ENCODE measurements at regions not wholly inside any gene's neighbourhood (a gene's known extent, or its start where the extent isn't known, plus 50 kb on each side); places are given as distances from the start of the nearest gene placed in this dataset.

DNA sequence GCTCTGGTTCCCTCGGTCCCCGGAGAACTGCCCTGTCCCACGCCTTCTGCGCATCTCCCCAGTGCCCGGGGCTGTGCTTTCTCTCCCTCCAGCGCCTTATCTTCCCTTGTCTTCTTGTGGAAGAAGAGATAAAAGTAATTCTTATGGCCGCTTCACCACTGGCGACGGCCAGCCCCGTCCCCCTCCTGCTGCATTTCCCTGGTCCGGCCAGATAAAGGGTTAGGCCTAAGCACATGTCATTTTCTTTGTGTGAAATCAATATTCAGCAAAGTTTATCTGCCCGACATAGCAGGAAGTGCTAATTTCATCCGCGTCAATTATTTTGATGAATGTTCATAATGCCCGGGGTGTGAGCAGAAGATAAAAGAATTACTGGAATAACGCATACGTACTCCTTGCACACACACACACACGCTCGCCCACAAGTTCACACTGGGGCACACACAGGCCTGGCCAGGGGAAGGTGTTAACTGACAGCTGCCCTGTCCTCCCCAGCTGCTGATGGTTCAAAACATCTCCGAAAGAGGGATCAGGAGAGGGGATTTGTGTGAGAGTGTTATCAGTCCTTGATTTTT lies 177.7 kb upstream of the LHX5 start:
- no peak for DNase-seq
- Mint-ChIP-seq H3K9me3 (ENCODE audit: low read depth) (no peaks in the 10 kb centered on the region), H3K27me3 (peaks cover 12% of the 10 kb centered on the region), H3K36me3 (no peaks in the 10 kb centered on the region), H3K4me3 (no peak overlapping the region), H3K27ac (no peak overlapping the region), H3K4me1 (no peaks in the 10 kb centered on the region)
- ATAC-seq: no peak
- CTCF ChIA-PET: no interaction called here

DNA sequence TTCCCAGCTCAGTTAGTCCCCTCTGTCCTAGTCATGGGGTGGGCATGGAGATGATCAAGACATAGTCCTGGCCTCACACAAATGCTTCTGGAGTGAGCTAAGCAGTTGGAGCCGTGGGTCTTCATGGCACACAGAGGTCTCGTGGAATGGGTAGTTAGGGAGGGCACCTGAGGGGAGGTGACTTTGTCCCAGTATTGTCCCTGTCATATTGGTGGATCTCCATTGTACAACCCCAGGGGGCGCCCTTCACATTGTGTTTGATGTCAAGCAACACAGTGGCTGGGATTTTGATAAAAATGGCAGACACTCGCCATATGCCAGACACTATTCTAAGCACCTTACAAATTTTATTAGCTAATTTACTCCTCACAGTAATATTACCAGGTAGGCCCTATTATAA lies 175.4 kb upstream of the LHX5 start:
- Mint-ChIP-seq H3K4me1 (no peaks in the 10 kb centered on the region), H3K27ac (no peak overlapping the region), H3K36me3 (no peaks in the 10 kb centered on the region), H3K27me3 (peaks cover 12% of the 10 kb centered on the region), H3K9me3 (ENCODE audit: low read depth) (no peaks in the 10 kb centered on the region), H3K4me3 (no peak overlapping the region)
- CTCF ChIA-PET: interaction anchor here (1.1 kb wide), 1 partner anchor 20 kb away, joined by 3 read pairs; no protein-coding TSS in a partner anchor
- DNase-seq (no peak), ATAC-seq (no peak)

- Mint-ChIP-seq H3K9me3 (ENCODE audit: low read depth) (no peaks in the 10 kb centered on the region), H3K36me3 (no peaks in the 10 kb centered on the region), H3K27ac (no peak overlapping the region), H3K4me3 (no peak overlapping the region), H3K4me1 (no peaks in the 10 kb centered on the region), H3K27me3 (peaks cover 16% of the 10 kb centered on the region)
- no peak for DNase-seq
- ATAC-seq: no peak
- CTCF ChIA-PET: no interaction called here
Observed at GRCh38 chr12:113645603-113646002, 173.9 kb upstream of the LHX5 start.

DNA sequence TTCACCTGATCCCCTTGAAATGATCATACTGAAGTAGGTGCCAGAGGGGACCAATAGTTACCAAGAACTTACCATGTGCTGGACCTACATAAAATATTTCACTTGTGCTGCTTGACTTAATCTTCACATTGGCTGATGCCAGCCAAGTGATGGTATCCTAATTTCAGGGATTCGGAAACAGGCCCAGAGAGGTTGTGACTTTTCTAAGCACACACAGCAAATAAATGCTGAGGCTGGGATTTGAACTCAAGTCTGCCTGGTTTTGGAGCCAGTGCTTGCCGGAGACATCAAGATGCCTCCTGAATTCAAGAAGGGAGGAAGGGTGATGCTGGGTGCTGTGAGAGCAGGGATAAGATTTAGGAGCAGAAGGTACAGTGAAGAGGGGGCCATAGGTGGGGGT lies 173.5 kb upstream of the LHX5 start:
- H3K4me1 Mint-ChIP-seq: no peaks in the 10 kb centered on the region
- H3K36me3 Mint-ChIP-seq: no peaks in the 10 kb centered on the region
- no peaks in the 10 kb centered on the region for H3K9me3 Mint-ChIP-seq (ENCODE audit: low read depth)
- ATAC-seq: no peak
- no peak overlapping the region for H3K4me3 Mint-ChIP-seq
- no peak overlapping the region for H3K27ac Mint-ChIP-seq
- CTCF ChIA-PET: no interaction called here
- peaks cover 20% of the 10 kb centered on the region for H3K27me3 Mint-ChIP-seq
- DNase-seq: no peak

DNA sequence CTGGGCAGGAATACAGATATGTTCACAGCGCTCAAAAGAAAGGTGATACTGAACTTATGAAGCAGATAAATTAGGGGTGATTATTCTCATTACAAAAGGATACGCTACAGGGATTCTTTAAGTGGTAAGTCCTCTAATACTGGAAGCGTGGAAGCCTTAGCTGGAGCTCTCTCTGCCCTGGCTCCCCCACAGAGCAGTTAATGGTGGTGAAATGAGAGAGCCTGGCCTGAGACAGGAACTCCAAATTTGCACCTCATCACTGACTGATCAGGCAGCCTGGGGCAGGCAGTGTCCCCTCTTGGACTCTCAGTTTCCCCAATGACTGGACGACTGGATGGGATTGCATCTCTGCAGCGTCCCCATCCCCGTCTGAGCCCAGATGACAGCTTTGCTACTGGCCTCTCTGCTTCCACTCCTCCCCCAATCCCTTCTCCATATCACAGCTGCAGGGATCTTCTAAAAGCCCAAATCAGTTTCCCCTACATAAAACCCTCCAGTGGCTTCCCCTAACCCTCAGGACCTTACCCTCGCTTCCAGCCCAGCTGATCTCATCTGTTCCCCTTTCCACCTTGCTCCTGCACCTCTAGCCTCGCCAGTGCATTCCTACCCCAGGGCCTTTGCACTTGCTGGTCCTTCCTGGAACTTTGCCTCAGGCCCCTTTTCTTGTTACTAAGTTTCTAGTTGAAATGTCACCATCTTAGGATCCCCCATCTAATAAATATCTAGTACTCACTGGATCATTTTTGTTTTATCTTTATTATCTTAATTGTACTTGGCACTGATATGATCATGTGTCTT lies 171.7 kb upstream of the LHX5 start:
- Mint-ChIP-seq H3K4me3 (no peak overlapping the region), H3K27me3 (peaks cover 25% of the 10 kb centered on the region), H3K27ac (no peak overlapping the region), H3K36me3 (no peaks in the 10 kb centered on the region), H3K4me1 (no peaks in the 10 kb centered on the region), H3K9me3 (ENCODE audit: low read depth) (no peaks in the 10 kb centered on the region)
- DNase-seq: no peak
- CTCF ChIA-PET: no interaction called here
- ATAC-seq: no peak

GRCh38 chr12:113642672-113643071 lies 171.0 kb upstream of the LHX5 start:
- DNase-seq (no peak), ATAC-seq (no peak)
- Mint-ChIP-seq H3K27ac (no peak overlapping the region), H3K4me3 (no peak overlapping the region), H3K36me3 (no peaks in the 10 kb centered on the region), H3K4me1 (no peaks in the 10 kb centered on the region), H3K9me3 (ENCODE audit: low read depth) (no peaks in the 10 kb centered on the region), H3K27me3 (peaks cover 24% of the 10 kb centered on the region)
- CTCF ChIA-PET: no interaction called here

DNA sequence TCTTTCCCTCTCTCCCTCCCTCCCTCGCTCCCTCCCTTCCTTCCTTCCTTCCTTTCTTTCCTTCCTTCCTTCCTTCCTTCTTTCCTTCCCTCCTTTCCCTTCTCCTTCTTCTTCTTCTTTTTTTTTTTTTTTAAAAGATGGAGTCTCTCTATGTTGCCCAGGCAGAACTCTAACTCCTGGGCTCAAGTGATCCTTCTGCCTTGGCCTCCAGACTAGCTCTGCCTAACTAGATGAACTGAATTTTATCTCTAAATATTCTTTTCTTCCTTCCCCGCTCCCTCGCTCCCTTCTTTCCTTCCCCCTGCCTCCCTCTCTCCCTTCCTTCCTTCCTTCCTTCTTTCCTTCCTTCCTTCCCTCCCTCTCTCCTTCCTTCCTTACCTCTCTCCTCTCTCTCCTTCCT lies 170.5 kb upstream of the LHX5 start:
- Mint-ChIP-seq H3K4me3 (no peak overlapping the region), H3K27me3 (peaks cover 27% of the 10 kb centered on the region), H3K36me3 (no peaks in the 10 kb centered on the region), H3K4me1 (no peaks in the 10 kb centered on the region), H3K27ac (no peak overlapping the region), H3K9me3 (ENCODE audit: low read depth) (no peaks in the 10 kb centered on the region)
- DNase-seq: no peak
- ATAC-seq: no peak
- CTCF ChIA-PET: no interaction called here

- H3K27me3 Mint-ChIP-seq: peaks cover 27% of the 10 kb centered on the region
Observed at GRCh38 chr12:113641426-113642030, 169.9 kb upstream of the LHX5 start.

GRCh38 chr12:113640837-113641236 lies 169.2 kb upstream of the LHX5 start:
- H3K9me3 Mint-ChIP-seq (ENCODE audit: low read depth): no peaks in the 10 kb centered on the region

More at GRCh38 chr12:113641426-113642030, 169.9 kb upstream of the LHX5 start:
- CTCF ChIA-PET: no interaction called here
- ATAC-seq (no peak), DNase-seq (no peak)
- H3K27ac Mint-ChIP-seq: no peak overlapping the region
- no peaks in the 10 kb centered on the region for H3K36me3 Mint-ChIP-seq
- H3K4me3 Mint-ChIP-seq: no peak overlapping the region
- no peaks in the 10 kb centered on the region for H3K9me3 Mint-ChIP-seq (ENCODE audit: low read depth)
- no peaks in the 10 kb centered on the region for H3K4me1 Mint-ChIP-seq

GRCh38 chr12:113639474-113639873 lies 167.8 kb upstream of the LHX5 start:
- no peak overlapping the region for H3K4me3 Mint-ChIP-seq
- H3K9me3 Mint-ChIP-seq (ENCODE audit: low read depth): no peaks in the 10 kb centered on the region
- DNase-seq (no peak), ATAC-seq (no peak)
- H3K27me3 Mint-ChIP-seq: peaks cover 24% of the 10 kb centered on the region
- H3K27ac Mint-ChIP-seq: no peak overlapping the region
- no peaks in the 10 kb centered on the region for H3K4me1 Mint-ChIP-seq
- no peaks in the 10 kb centered on the region for H3K36me3 Mint-ChIP-seq
- CTCF ChIA-PET: no interaction called here

More at GRCh38 chr12:113640837-113641236, 169.2 kb upstream of the LHX5 start:
- CTCF ChIA-PET: no interaction called here
- Mint-ChIP-seq H3K4me1 (no peaks in the 10 kb centered on the region), H3K27ac (no peak overlapping the region), H3K27me3 (peaks cover 27% of the 10 kb centered on the region), H3K4me3 (no peak overlapping the region), H3K36me3 (no peaks in the 10 kb centered on the region)
- ATAC-seq (no peak), DNase-seq (no peak)

GRCh38 chr12:113638460-113638775 lies 166.7 kb upstream of the LHX5 start:
- H3K4me3 Mint-ChIP-seq: no peak overlapping the region
- no peaks in the 10 kb centered on the region for H3K36me3 Mint-ChIP-seq
- DNase-seq: no peak
- H3K4me1 Mint-ChIP-seq: no peaks in the 10 kb centered on the region
- H3K27me3 Mint-ChIP-seq: peaks cover 24% of the 10 kb centered on the region
- H3K27ac Mint-ChIP-seq: no peak overlapping the region
- H3K9me3 Mint-ChIP-seq (ENCODE audit: low read depth): no peaks in the 10 kb centered on the region
- CTCF ChIA-PET: no interaction called here
- ATAC-seq: no peak

DNA sequence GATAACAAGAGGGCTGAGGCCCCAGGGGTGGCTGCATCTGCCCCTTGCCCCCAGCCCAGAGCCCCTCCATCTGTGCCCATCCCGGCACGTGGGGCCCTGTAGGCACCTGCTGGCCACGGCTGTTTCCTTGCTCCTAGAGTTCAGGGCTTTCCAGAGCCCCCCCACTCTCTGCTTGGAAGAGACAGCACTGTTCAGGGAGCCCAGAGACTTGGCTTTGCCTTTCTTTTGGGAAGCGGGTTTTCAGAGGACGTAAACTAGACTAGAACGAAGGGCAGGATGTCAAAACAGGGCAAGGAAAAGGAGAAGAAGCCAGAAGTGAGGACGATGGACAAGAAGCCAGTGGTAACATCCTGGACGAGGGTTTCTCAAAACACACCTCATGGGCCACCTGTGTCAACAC lies 163.3 kb upstream of the LHX5 start:
- Mint-ChIP-seq H3K4me1 (no peaks in the 10 kb centered on the region), H3K27me3 (peaks cover 16% of the 10 kb centered on the region), H3K4me3 (no peak overlapping the region), H3K9me3 (ENCODE audit: low read depth) (no peaks in the 10 kb centered on the region), H3K36me3 (no peaks in the 10 kb centered on the region), H3K27ac (no peak overlapping the region)
- ATAC-seq (no peak), DNase-seq (no peak)
- CTCF ChIA-PET: no interaction called here

- Mint-ChIP-seq H3K4me1 (no peaks in the 10 kb centered on the region), H3K27ac (no peak overlapping the region), H3K36me3 (no peaks in the 10 kb centered on the region), H3K27me3 (peaks cover 14% of the 10 kb centered on the region), H3K9me3 (ENCODE audit: low read depth) (no peaks in the 10 kb centered on the region), H3K4me3 (no peak overlapping the region)
- CTCF ChIA-PET: no interaction called here
- ATAC-seq (no peak), DNase-seq (no peak)
Observed at GRCh38 chr12:113634474-113634873, 162.8 kb upstream of the LHX5 start.

DNA sequence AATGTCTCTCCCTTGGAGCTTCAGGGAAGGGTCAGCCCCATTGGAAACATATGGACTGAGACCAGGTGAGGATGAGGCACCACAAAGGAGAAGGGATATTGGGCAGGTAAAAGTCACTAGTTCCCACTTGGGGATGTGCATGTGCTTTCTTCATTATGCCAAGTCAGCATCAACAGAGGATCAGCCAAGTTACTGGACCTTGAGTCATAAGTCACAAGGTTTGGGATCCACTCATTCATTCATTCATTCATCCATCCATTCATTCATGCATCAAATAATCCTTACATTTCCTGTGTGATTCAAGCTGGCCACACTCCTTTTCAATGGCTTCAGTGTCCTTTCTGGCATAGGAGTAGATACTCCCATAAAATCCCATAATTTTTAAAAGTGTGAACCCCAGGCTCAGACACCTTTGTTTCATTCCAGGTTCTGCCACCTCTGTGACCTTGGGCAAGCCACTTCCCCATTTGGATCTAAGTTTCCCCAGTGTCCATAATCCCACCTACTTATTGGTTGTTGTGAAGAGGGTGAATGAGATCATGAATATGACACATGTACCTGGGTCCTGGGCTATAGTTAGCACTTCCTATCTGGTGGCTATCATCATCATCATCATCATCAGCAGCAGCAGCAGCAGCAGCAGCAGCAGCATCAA lies 162.1 kb upstream of the LHX5 start:
- H3K4me3 Mint-ChIP-seq: no peak overlapping the region
- DNase-seq (no peak), ATAC-seq (no peak)
- H3K27me3 Mint-ChIP-seq: peaks cover 8% of the 10 kb centered on the region
- H3K4me1 Mint-ChIP-seq: no peaks in the 10 kb centered on the region
- H3K9me3 Mint-ChIP-seq (ENCODE audit: low read depth): no peaks in the 10 kb centered on the region
- H3K27ac Mint-ChIP-seq: no peak overlapping the region
- H3K36me3 Mint-ChIP-seq: no peaks in the 10 kb centered on the region
- CTCF ChIA-PET: no interaction called here
